Liver (tissue), 7 donors: ENCODE measurements at regions not wholly inside any gene's neighbourhood (a gene's known extent, or its start where the extent isn't known, plus 50 kb on each side); places are given as distances from the start of the nearest gene placed in this dataset.

Experiments
- DNase-seq: peaks from one replicate; pipeline ENCODE4 v3.0.0-alpha.2; 2017; ENCODE audit warnings: low spot score
- H3K27ac ChIP-seq, 2 donors: one replicate each; pipeline ENCODE4 v1.7.0; 2013; ENCODE audit warnings: inconsistent platforms in 2 of 2, low read length in 2 of 2, control low read depth in 1 of 2, low read depth in 1 of 2, mild to moderate bottlenecking in 1 of 2
- H3K27me3 ChIP-seq, 4 donors: one replicate each; pipeline versions ENCODE4 v1.6.1 to v1.7.0; 2013; ENCODE audit warnings: low read length in 3 of 4, inconsistent platforms in 1 of 4, mild to moderate bottlenecking in 1 of 4, moderate library complexity in 1 of 4; ENCODE audit not compliant: control insufficient read depth in 4 of 4, insufficient read depth in 4 of 4
- H3K36me3 ChIP-seq, 4 donors: one replicate each; pipeline versions ENCODE4 v1.6.1 to v1.7.0; 2013; ENCODE audit warnings: low read length in 3 of 4, mild to moderate bottlenecking in 3 of 4, low read depth in 1 of 4, moderate library complexity in 1 of 4; ENCODE audit not compliant: control insufficient read depth in 4 of 4, insufficient read depth in 3 of 4
- H3K4me1 ChIP-seq, 4 donors: one replicate each; pipeline versions ENCODE4 v1.6.1 to v1.7.0; 2013; ENCODE audit warnings: low read length in 3 of 4, mild to moderate bottlenecking in 3 of 4, moderate library complexity in 1 of 4; ENCODE audit not compliant: control insufficient read depth in 4 of 4, insufficient read depth in 4 of 4
- H3K4me3 ChIP-seq, 3 donors: one replicate each; pipeline versions ENCODE4 v1.6.1 to v1.7.0; 2013; ENCODE audit warnings: low read length in 3 of 3, control low read depth in 1 of 3, low read depth in 1 of 3, mild to moderate bottlenecking in 1 of 3
- H3K9ac ChIP-seq, 2 donors: one replicate each; pipeline ENCODE4 v1.7.0; 2013; ENCODE audit warnings: low read length in 2 of 2, mild to moderate bottlenecking in 2 of 2, moderate library complexity in 2 of 2, control low read depth in 1 of 2, low read depth in 1 of 2
- H3K9me3 ChIP-seq, 4 donors: one replicate each; pipeline versions ENCODE4 v1.6.1 to v1.7.0; 2013; ENCODE audit warnings: low read length in 3 of 4; ENCODE audit not compliant: control insufficient read depth in 4 of 4
- EGR1 ChIP-seq, 2 donors: IDR thresholded peaks; 2 replicates each; pipeline ENCODE4 v1.6.1; 2016 to 2018; ENCODE audit warnings: antibody characterized with exemption in 2 of 2, low read depth in 2 of 2
- FOXA1 ChIP-seq: IDR thresholded peaks from 2 replicates; pipeline ENCODE4 v1.6.1; 2016; ENCODE audit warnings: antibody characterized with exemption
- FOXA2 ChIP-seq: IDR thresholded peaks from 2 replicates; pipeline ENCODE4 v1.6.1; 2016; ENCODE audit warnings: antibody characterized with exemption
- GABPA ChIP-seq, 2 donors: IDR thresholded peaks in 1 of 2; conservative IDR thresholded peaks in 1 of 2; 2 replicates each; pipeline ENCODE4 v1.6.1; 2016; ENCODE audit warnings: antibody characterized with exemption in 2 of 2, mild to moderate bottlenecking in 1 of 2, moderate library complexity in 1 of 2
- HNF4A ChIP-seq, 2 donors: conservative IDR thresholded peaks; 2 replicates each; pipeline ENCODE4 v1.6.1; 2016; ENCODE audit warnings: antibody characterized with exemption in 2 of 2, mild to moderate bottlenecking in 2 of 2
- JUND ChIP-seq, 2 donors: IDR thresholded peaks; 2 replicates each; pipeline ENCODE4 v1.6.1; 2016; ENCODE audit warnings: antibody characterized with exemption in 2 of 2
- RAD21 ChIP-seq, 2 donors: IDR thresholded peaks; 2 replicates each; pipeline ENCODE4 v1.6.1; 2016; ENCODE audit warnings: antibody characterized with exemption in 2 of 2, mild to moderate bottlenecking in 2 of 2
- TAF1 ChIP-seq: conservative IDR thresholded peaks from 2 replicates; pipeline ENCODE4 v1.6.1; 2016; ENCODE audit warnings: antibody characterized with exemption, mild to moderate bottlenecking
- YY1 ChIP-seq: IDR thresholded peaks from 2 replicates; pipeline ENCODE4 v1.6.1; 2016; ENCODE audit warnings: antibody characterized with exemption, mild to moderate bottlenecking
- WGBS: extraction: QIAGEN DNeasy Blood & Tissue Kit; methylation state at CpG from one replicate; pipeline ENCODE4 v1.1.7; 2013; 5-methylcytosine and 5-hydroxymethylcytosine counted together
- TF ChIP-seq, protein P1 (sequence below): IDR thresholded peaks from 2 replicates; pipeline ENCODE4 v1.6.1; 2016; ENCODE audit warnings: antibody characterized with exemption, mild to moderate bottlenecking
- TF ChIP-seq, protein P2 (sequence below): IDR thresholded peaks from 2 replicates; pipeline ENCODE4 v1.6.1; 2016; ENCODE audit warnings: antibody characterized with exemption
- TF ChIP-seq, protein P3 (sequence below): IDR thresholded peaks from 2 replicates; pipeline ENCODE4 v1.6.1; 2016; ENCODE audit warnings: antibody characterized with exemption
- donor health status: healthy.
- donor health status: healthy.
- donor health status: healthy.
- donor health status: healthy.

DNA sequence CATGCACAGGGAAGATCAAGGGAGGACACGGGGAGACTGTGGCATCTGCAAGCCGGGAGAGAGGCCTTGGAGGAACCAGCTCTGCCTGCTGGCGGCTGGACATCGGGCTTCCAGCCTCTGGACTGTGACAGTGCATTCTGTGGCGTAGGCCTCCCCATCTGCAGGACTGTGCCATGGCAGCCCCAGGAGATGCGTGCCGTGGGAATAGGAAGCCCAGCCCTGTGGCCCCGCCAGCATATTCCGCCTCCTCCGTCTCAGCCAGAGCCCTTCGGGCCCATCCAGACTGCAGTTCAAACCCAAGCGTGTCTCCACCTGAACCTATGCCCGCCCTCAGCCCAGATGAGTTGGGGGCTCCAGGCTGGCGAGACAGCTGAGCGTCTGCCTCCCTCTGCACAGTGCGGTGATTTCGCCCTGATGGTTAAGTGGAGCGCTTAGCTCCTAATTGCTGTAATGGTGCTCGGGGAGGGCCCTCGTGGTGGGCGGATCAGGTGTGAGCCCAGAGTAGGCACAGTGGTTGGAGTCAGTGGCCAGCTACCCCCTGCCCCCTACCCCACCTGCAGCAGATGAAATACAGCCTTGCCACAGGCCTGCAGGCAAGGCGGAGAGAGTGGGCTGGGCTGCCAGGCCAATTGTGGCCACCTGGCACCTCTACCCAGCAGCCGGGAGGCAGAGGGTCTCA, 133.9 kb downstream of the HMX1 start:
- DNase-seq = no peak
- no peaks in the 10 kb centered on the region for H3K27me3 ChIP-seq
- H3K27ac ChIP-seq = no peak overlapping the region
- peaks cover 0 to 4% (median 0%) of the 10 kb centered on the region in 4 donors for H3K9me3 ChIP-seq
- no peak for TF ChIP-seq TAF1
- TF ChIP-seq, protein P1, sequence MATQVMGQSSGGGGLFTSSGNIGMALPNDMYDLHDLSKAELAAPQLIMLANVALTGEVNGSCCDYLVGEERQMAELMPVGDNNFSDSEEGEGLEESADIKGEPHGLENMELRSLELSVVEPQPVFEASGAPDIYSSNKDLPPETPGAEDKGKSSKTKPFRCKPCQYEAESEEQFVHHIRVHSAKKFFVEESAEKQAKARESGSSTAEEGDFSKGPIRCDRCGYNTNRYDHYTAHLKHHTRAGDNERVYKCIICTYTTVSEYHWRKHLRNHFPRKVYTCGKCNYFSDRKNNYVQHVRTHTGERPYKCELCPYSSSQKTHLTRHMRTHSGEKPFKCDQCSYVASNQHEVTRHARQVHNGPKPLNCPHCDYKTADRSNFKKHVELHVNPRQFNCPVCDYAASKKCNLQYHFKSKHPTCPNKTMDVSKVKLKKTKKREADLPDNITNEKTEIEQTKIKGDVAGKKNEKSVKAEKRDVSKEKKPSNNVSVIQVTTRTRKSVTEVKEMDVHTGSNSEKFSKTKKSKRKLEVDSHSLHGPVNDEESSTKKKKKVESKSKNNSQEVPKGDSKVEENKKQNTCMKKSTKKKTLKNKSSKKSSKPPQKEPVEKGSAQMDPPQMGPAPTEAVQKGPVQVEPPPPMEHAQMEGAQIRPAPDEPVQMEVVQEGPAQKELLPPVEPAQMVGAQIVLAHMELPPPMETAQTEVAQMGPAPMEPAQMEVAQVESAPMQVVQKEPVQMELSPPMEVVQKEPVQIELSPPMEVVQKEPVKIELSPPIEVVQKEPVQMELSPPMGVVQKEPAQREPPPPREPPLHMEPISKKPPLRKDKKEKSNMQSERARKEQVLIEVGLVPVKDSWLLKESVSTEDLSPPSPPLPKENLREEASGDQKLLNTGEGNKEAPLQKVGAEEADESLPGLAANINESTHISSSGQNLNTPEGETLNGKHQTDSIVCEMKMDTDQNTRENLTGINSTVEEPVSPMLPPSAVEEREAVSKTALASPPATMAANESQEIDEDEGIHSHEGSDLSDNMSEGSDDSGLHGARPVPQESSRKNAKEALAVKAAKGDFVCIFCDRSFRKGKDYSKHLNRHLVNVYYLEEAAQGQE = no peak
- TF ChIP-seq FOXA2 = no peak
- TF ChIP-seq EGR1 (IDR thresholded peaks at IDR 0.05; ENCODE audit: low read depth in 2 of 2) = no peak
- TF ChIP-seq FOXA1 = no peak
- no peak overlapping the region for H3K4me3 ChIP-seq
- H3K9ac ChIP-seq = no peak overlapping the region
- no peaks in the 10 kb centered on the region for H3K36me3 ChIP-seq
- no peaks in the 10 kb centered on the region for H3K4me1 ChIP-seq
- 88% methylated on average over 23 of the region's 23 CpGs for WGBS

DNA sequence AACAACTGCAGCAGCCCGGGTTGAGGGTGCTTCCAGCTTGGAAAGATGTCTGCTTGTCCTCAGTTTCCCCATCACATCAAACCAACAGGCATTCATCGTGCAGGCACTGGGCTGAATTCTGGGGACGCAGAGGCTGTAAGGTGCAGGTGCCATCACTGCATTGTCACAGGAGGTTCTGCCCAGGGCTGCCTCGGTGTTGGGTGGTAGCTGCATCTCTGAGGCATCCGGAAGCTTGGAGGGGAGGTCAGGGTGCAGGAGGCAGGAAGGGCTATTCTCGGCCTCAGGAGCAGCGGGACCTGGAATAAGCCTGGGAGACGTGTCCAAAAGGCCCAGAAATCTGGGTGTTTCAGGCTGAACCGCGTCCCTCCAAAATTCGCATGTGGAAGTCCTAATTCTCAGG, 134.6 kb downstream of the HMX1 start:
- no peaks in the 10 kb centered on the region for H3K27me3 ChIP-seq
- TF ChIP-seq RAD21 (IDR thresholded peaks at IDR 0.05) (no peak), FOXA1 (no peak), EGR1 (IDR thresholded peaks at IDR 0.05; ENCODE audit: low read depth in 2 of 2) (no peak), TAF1 (no peak), GABPA (IDR thresholded peaks at IDR 0.05 in 1 of 2, conservative IDR thresholded peaks at IDR 0.05 in 1 of 2) (no peak)
- TF ChIP-seq, protein P1 = no peak
- H3K4me1 ChIP-seq = no peaks in the 10 kb centered on the region
- H3K4me3 ChIP-seq = no peak overlapping the region
- no peaks in the 10 kb centered on the region for H3K36me3 ChIP-seq
- 85% methylated on average over 11 of the region's 11 CpGs for WGBS
- no peak overlapping the region for H3K27ac ChIP-seq
- H3K9me3 ChIP-seq = peaks cover 0 to 4% (median 0%) of the 10 kb centered on the region in 4 donors
- no peak overlapping the region for H3K9ac ChIP-seq
- DNase-seq = no peak

DNA sequence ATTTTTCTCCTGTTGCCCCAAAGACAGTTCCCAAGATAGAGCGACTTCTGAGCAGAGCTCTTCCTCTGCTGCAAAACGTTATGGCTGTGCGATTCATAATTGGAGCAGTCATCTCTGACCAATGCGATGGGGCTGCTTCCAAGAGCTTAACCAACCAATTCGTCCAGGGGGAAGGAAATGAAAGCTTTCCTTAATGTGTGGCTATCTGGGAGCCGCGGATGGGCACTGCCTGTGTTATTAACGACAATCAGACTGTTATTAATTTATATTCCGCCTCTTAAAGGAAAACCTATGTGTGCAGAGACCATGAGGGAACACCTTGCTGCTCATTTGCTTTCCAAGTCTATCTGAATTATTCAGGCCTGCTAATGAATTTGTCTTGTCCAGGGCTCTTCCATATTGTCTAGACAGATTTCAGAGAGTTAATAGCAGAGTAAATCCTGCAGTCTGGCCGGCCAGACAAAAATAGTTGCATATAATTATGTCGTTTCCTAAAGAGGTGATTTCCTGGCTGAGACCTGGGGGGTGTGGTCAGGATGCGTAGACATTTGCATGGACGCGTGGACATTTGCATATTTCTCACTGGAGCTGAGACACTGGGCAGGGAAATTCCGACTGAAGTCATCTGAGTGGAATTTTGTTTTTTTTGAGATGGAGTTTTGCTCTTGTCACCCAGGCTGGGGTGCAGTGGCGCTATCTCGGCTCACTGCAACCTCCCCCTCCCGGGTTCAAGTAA, 135.4 kb downstream of the HMX1 start:
- no peaks in the 10 kb centered on the region for H3K27me3 ChIP-seq
- no peaks in the 10 kb centered on the region for H3K36me3 ChIP-seq
- no peak overlapping the region for H3K4me3 ChIP-seq
- no peak for TF ChIP-seq JUND (IDR thresholded peaks at IDR 0.05)
- TF ChIP-seq RAD21 (IDR thresholded peaks at IDR 0.05) = no peak
- TF ChIP-seq, protein P2, sequence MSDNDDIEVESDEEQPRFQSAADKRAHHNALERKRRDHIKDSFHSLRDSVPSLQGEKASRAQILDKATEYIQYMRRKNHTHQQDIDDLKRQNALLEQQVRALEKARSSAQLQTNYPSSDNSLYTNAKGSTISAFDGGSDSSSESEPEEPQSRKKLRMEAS = no peak
- TF ChIP-seq GABPA (IDR thresholded peaks at IDR 0.05 in 1 of 2, conservative IDR thresholded peaks at IDR 0.05 in 1 of 2) = no peak
- TF ChIP-seq TAF1 = no peak
- TF ChIP-seq HNF4A (conservative IDR thresholded peaks at IDR 0.05) = no peak
- no peak for TF ChIP-seq FOXA1
- TF ChIP-seq, protein P3, sequence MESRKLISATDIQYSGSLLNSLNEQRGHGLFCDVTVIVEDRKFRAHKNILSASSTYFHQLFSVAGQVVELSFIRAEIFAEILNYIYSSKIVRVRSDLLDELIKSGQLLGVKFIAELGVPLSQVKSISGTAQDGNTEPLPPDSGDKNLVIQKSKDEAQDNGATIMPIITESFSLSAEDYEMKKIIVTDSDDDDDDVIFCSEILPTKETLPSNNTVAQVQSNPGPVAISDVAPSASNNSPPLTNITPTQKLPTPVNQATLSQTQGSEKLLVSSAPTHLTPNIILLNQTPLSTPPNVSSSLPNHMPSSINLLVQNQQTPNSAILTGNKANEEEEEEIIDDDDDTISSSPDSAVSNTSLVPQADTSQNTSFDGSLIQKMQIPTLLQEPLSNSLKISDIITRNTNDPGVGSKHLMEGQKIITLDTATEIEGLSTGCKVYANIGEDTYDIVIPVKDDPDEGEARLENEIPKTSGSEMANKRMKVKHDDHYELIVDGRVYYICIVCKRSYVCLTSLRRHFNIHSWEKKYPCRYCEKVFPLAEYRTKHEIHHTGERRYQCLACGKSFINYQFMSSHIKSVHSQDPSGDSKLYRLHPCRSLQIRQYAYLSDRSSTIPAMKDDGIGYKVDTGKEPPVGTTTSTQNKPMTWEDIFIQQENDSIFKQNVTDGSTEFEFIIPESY = no peak
- TF ChIP-seq YY1 = no peak
- no peak for TF ChIP-seq EGR1 (IDR thresholded peaks at IDR 0.05; ENCODE audit: low read depth in 2 of 2)
- H3K9ac ChIP-seq = no peak overlapping the region
- DNase-seq = no peak
- 74% methylated on average over 18 of the region's 18 CpGs for WGBS
- H3K9me3 ChIP-seq = peaks cover 0 to 4% (median 0%) of the 10 kb centered on the region in 4 donors
- no peaks in the 10 kb centered on the region for H3K4me1 ChIP-seq
- no peak overlapping the region for H3K27ac ChIP-seq
